BLaER1 (cell line): ENCODE measurements at regions not wholly inside any gene's neighbourhood (a gene's known extent, or its start where the extent isn't known, plus 50 kb on each side); places are given as distances from the start of the nearest gene placed in this dataset.

Experiments used
- H3K27ac ChIP-seq: shearing (Covaris generic); formaldehyde crosslinking; 2 replicates; pipeline ENCODE4 v1.8.1; 2022
- H3K27me3 ChIP-seq: shearing (Covaris generic); formaldehyde crosslinking; 2 replicates; pipeline ENCODE4 v1.8.1; 2022
- H3K36me3 ChIP-seq: shearing (Covaris generic); formaldehyde crosslinking; 2 replicates; pipeline ENCODE4 v1.8.1; 2022
- H3K4me1 ChIP-seq: shearing (Covaris generic); formaldehyde crosslinking; 2 replicates; pipeline ENCODE4 v1.8.1; 2022
- H3K4me2 ChIP-seq: shearing (Covaris generic); formaldehyde crosslinking; 2 replicates; pipeline ENCODE4 v1.8.1; 2022
- H3K4me3 ChIP-seq: shearing (Covaris generic); formaldehyde crosslinking; 2 replicates; pipeline ENCODE4 v1.8.1; 2022
- H3K9ac ChIP-seq: shearing (Covaris generic); formaldehyde crosslinking; 2 replicates; pipeline ENCODE4 v1.8.1; 2022
- H3K9me3 ChIP-seq: shearing (Covaris generic); formaldehyde crosslinking; 2 replicates; pipeline ENCODE4 v1.8.1; 2022
- H4K20me1 ChIP-seq: shearing (Covaris generic); formaldehyde crosslinking; 2 replicates; pipeline ENCODE4 v1.8.1; 2022
- Cebpa-rat ChIP-seq: shearing (Covaris generic); IDR thresholded peaks from 2 replicates; pipeline ENCODE4 v1.8.1; 2022

GRCh38 chr4:181162266-181162665 lies 1080.9 kb upstream of the TENM3 start:
- H3K9me3 ChIP-seq: no peaks in the 10 kb centered on the region
- H3K4me2 ChIP-seq: no peak overlapping the region
- H3K9ac ChIP-seq: no peak overlapping the region
- no peak overlapping the region for H3K27ac ChIP-seq
- no peak overlapping the region for H3K4me3 ChIP-seq
- H3K27me3 ChIP-seq: no peaks in the 10 kb centered on the region
- H4K20me1 ChIP-seq: no peaks in the 10 kb centered on the region
- H3K36me3 ChIP-seq: no peaks in the 10 kb centered on the region
- no peak for TF ChIP-seq Cebpa-rat
- H3K4me1 ChIP-seq: no peaks in the 10 kb centered on the region

DNA sequence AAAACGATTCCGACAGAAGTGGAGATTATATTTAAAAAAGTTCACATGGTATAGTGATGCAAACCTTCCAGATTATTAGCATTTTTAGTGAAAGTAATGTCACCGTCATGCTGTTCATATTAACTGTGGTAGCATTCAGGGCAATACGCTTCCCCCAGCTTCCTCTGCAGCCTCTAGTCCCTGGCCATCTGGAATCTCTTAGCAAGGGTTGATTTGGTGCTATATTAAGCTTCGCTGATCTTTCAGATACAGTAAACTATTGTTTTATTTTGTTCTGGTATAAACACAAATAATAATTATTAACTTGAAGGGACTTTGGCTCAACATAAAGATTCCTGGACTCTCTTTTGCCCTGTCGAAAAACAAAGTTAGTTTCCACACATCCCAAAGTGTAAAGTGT lies 1080.5 kb upstream of the TENM3 start:
- TF ChIP-seq Cebpa-rat: no peak
- no peak overlapping the region for H3K4me2 ChIP-seq
- H3K9me3 ChIP-seq: no peaks in the 10 kb centered on the region
- no peak overlapping the region for H3K27ac ChIP-seq
- H4K20me1 ChIP-seq: no peaks in the 10 kb centered on the region
- H3K27me3 ChIP-seq: no peaks in the 10 kb centered on the region
- H3K4me1 ChIP-seq: no peaks in the 10 kb centered on the region
- no peak overlapping the region for H3K9ac ChIP-seq
- H3K36me3 ChIP-seq: no peaks in the 10 kb centered on the region
- H3K4me3 ChIP-seq: no peak overlapping the region

DNA sequence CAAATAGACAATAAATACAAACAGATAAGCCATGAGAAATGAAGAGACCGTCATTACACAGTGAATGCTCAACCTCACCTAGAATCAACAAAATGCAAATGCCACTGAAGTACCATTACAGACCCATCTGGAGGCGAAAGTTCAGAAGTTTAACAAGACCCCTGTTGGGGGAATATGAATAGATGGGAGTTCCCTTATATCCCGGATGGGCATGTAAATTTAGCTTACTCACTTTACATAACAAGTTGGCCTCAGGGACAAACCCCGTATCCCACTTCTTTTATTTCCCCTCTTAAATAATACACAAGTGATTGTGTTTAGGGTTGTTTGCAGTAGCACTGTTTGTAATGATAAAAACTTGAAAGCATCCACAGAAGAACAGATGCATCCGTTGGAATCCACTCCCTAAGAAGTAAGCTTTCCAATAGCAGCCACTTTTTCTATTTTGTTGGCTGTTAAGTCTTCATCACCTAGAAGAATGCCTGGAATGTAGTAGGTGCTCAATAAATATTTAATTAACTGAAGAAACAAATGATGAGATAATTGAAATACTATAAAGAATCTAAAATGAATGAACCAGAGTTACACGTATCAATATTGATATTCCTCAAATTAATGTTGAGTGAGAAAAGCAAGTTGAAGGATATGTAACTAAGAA lies 1076.3 kb upstream of the TENM3 start:
- Histone ChIP-seq H3K36me3 (no peaks in the 10 kb centered on the region), H3K4me1 (no peaks in the 10 kb centered on the region), H3K4me3 (no peak overlapping the region), H3K4me2 (no peak overlapping the region), H3K27me3 (no peaks in the 10 kb centered on the region), H3K27ac (no peak overlapping the region), H4K20me1 (no peaks in the 10 kb centered on the region), H3K9me3 (no peaks in the 10 kb centered on the region), H3K9ac (no peak overlapping the region)
- TF ChIP-seq Cebpa-rat: no peak

DNA sequence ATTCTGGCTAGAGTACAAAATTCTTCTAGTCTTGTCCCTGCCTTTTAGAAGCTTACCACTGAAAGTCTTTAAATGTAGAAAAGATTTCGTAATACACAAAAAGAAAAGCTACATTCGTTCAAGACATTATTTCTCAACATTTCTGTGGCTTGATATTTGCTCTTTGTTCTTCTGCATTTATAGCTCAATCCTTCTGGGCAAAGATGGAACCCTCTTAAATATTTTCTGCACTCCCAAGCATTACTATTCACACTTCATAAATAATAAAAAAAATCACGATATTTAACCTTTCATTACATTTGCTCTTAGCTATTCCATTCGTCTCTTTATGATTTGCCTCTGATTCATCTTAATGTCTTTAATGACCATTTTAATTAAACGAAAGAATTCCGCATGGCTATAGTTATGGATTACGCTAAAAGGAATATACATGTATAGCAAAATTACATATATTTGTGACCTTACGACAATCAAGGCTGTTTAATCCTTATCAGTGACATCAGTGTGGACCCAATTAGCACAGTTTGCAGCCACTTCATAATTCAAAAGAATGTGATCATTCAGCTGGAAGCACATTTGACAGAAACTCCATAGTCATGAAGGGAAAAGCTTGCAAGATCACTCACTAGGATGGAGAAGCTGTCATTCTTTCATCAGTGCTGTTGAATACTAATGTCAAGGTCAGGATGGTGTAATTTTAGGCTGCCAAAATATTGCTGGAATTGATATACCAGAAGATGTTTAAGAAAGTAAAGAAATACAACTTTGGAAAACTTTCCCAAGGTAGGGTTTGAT lies 1075.0 kb upstream of the TENM3 start:
- no peaks in the 10 kb centered on the region for H3K4me1 ChIP-seq
- H3K36me3 ChIP-seq: no peaks in the 10 kb centered on the region
- H3K4me2 ChIP-seq: no peak overlapping the region
- H3K9ac ChIP-seq: no peak overlapping the region
- no peaks in the 10 kb centered on the region for H3K9me3 ChIP-seq
- no peak overlapping the region for H3K4me3 ChIP-seq
- H4K20me1 ChIP-seq: no peaks in the 10 kb centered on the region
- TF ChIP-seq Cebpa-rat: no peak
- no peak overlapping the region for H3K27ac ChIP-seq
- no peaks in the 10 kb centered on the region for H3K27me3 ChIP-seq

DNA sequence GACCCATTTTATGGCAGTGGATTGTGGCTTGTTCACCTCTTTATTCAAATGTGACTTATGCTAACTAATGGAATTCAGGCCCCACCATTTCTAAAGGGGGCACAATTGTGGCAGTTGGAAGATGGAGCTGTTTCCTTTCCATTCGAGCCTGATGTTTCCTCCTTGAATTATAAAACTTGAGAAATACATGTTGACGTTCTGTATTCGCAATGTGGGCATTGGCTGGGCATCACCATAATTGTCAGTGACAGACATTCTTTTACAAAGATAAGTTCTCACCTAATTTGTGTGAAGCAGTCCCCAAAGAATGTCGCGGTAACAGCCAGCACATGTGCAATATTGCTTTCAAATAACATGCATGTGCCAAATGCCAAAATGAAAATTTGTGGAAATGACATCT lies 1070.2 kb upstream of the TENM3 start:
- no peak for TF ChIP-seq Cebpa-rat
- no peaks in the 10 kb centered on the region for H3K36me3 ChIP-seq
- H3K4me1 ChIP-seq: no peaks in the 10 kb centered on the region

DNA sequence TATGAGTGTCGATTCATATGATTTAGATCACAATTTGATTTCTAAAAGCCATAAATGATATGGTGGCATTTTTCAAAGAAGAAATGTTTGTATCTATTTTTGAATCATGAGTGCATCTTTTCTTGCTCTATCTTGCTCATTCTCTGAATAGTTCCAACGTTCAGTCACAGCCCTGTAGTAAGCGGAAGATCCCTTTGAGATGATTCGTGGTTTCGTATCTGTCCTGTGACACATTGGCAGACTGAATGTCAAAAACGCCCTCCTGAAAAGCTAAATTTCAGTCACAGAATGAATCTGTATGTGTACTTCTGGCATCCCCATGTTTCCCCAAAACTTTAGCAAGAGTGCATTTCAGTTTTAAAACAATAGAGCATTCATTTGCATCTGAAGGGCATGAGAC lies 1066.9 kb upstream of the TENM3 start:
- no peaks in the 10 kb centered on the region for H4K20me1 ChIP-seq

More for the DNA sequence above, 1070.2 kb upstream of the TENM3 start:
- Histone ChIP-seq H3K9ac (no peak overlapping the region), H3K27me3 (no peaks in the 10 kb centered on the region), H4K20me1 (no peaks in the 10 kb centered on the region), H3K27ac (no peak overlapping the region), H3K4me2 (no peak overlapping the region), H3K9me3 (no peaks in the 10 kb centered on the region), H3K4me3 (no peak overlapping the region)

DNA sequence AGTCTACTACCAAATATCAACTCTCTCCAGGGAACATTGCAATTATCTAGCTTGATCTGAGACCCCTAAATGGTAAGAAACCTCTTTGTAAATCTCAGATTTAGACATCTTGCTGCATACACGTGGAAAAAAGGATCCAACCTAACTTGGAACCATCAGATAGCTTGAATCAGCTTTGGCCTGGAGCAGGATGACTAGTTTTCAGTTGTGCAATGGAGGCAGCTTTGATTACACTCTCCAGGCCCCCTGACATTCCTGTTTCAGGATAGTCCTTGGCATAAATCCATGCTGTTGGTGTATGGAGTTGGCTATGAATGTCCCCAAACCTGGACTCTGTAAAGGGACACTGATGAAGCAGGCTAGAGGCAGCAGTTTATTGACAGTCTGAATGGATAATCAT lies 1061.9 kb upstream of the TENM3 start:
- Histone ChIP-seq H4K20me1 (no peaks in the 10 kb centered on the region), H3K9me3 (0 out of 2 replicates have a peak, but pooled peaks cover 7% of the 10 kb centered on the region), H3K9ac (no peak overlapping the region), H3K4me2 (no peak overlapping the region), H3K27me3 (no peaks in the 10 kb centered on the region), H3K4me1 (no peaks in the 10 kb centered on the region), H3K36me3 (no peaks in the 10 kb centered on the region), H3K27ac (no peak overlapping the region), H3K4me3 (no peak overlapping the region)
- no peak for TF ChIP-seq Cebpa-rat

More for the DNA sequence above, 1066.9 kb upstream of the TENM3 start:
- Histone ChIP-seq H3K9me3 (no peaks in the 10 kb centered on the region), H3K27ac (no peak overlapping the region), H3K4me2 (no peak overlapping the region), H3K4me1 (no peaks in the 10 kb centered on the region), H3K9ac (no peak overlapping the region), H3K4me3 (no peak overlapping the region), H3K27me3 (no peaks in the 10 kb centered on the region), H3K36me3 (no peaks in the 10 kb centered on the region)
- no peak for TF ChIP-seq Cebpa-rat

GRCh38 chr4:181189751-181190150 lies 1053.5 kb upstream of the TENM3 start:
- no peaks in the 10 kb centered on the region for H3K4me1 ChIP-seq
- H3K4me3 ChIP-seq: no peak overlapping the region
- no peak overlapping the region for H3K9ac ChIP-seq
- no peak overlapping the region for H3K27ac ChIP-seq
- no peaks in the 10 kb centered on the region for H3K36me3 ChIP-seq
- no peak overlapping the region for H3K4me2 ChIP-seq
- 0 out of 2 replicates have a peak, but pooled peaks cover 7% of the 10 kb centered on the region for H3K9me3 ChIP-seq
- H3K27me3 ChIP-seq: no peaks in the 10 kb centered on the region
- H4K20me1 ChIP-seq: no peaks in the 10 kb centered on the region
- no peak for TF ChIP-seq Cebpa-rat

DNA sequence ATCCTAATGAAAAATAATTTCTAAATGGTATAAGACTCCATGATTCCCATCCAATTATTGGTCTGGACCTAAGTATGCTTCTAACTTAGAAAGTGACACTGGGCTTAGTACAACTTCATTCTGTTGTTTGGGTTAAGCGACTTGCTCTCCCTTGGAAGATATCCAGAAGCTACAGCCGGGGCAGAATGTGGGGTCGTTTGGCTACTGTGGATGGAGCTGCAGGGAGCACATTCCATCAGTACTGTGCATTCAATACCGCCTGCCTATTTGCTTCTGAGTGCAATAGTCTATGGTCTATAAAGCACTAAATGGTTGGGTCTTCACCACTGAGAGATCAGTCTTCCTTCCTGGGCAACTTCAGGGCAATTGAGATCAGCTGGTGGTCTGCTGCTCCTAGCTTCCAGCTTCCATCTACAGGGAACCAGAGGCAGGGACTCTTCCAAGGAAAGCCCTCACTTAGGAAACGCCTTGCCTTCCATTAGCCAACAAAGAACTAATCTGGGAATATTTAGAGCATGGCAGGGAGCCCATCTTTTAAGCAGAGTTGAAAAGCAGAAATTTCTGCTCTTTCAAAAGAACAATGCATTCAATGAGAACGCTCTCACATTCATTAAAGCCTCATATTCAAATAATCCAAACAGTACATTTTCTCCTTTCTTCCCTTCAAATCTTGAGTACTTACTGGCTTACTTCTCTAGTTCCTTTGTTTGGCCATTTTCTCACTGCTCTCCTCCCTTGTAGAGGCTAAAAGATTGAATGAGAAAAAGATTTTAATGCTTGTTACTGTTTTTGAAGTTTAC lies 1049.9 kb upstream of the TENM3 start:
- Histone ChIP-seq H3K9me3 (no peaks in the 10 kb centered on the region), H3K27ac (no peak overlapping the region), H3K4me2 (no peak overlapping the region), H3K36me3 (no peaks in the 10 kb centered on the region), H3K9ac (no peak overlapping the region), H3K27me3 (no peaks in the 10 kb centered on the region), H3K4me3 (no peak overlapping the region), H4K20me1 (no peaks in the 10 kb centered on the region), H3K4me1 (no peaks in the 10 kb centered on the region)
- TF ChIP-seq Cebpa-rat: no peak

DNA sequence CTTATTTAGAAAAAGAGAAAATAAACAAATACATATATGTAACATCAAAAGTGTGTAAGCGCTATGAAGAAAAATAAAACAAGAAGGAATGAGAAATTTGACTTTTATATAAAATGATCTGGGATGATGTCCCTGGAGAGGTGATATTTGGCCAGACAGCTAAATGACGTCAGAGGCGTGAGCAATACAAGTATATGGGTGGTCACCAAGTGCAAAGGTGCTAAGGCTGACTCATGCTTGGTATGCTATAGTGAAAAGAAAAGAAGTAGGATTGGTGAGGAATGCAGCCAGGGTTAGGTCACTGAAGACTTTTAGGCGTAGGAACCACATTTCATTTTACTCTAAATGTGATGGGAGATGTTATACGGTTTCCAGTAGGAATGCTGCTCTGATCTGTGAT lies 1049.1 kb upstream of the TENM3 start:
- no peaks in the 10 kb centered on the region for H4K20me1 ChIP-seq
- no peaks in the 10 kb centered on the region for H3K9me3 ChIP-seq
- H3K4me2 ChIP-seq: no peak overlapping the region
- no peak overlapping the region for H3K27ac ChIP-seq
- no peaks in the 10 kb centered on the region for H3K4me1 ChIP-seq
- no peak for TF ChIP-seq Cebpa-rat
- H3K27me3 ChIP-seq: no peaks in the 10 kb centered on the region
- no peak overlapping the region for H3K4me3 ChIP-seq
- H3K36me3 ChIP-seq: no peaks in the 10 kb centered on the region
- no peak overlapping the region for H3K9ac ChIP-seq
